HepG2 (cell line): ENCODE measurements at regions not wholly inside any gene's neighbourhood (a gene's known extent, or its start where the extent isn't known, plus 50 kb on each side); places are given as distances from the start of the nearest gene placed in this dataset.

Source experiments
- EP300 ChIP-seq, 3 experiments: sonication (generic) in 1 of 3; formaldehyde crosslinking in 1 of 3; IDR thresholded peaks; 2 replicates each; pipeline versions ENCODE4 v1.5.1 to v1.6.1; 2011 to 2020; ENCODE audit warnings: low read depth in 2 of 3, low read length in 2 of 3, borderline replicate concordance in 1 of 3, improper control_type of control experiment in 1 of 3, mild to moderate bottlenecking in 1 of 3, missing genetic modification reagents in 1 of 3, moderate library complexity in 1 of 3
- FOXA1 ChIP-seq, 2 experiments: fragments of 450-650 bp in 1 of 2; sonication (generic) in 1 of 2; formaldehyde crosslinking in 1 of 2; IDR thresholded peaks; 2 replicates each; pipeline versions ENCODE4 v1.4.0 to v1.6.1; 2016 to 2020; ENCODE audit warnings: missing genetic modification reagents in 1 of 2
- IKZF1 ChIP-seq: fragments of 450-650 bp; IDR thresholded peaks from 2 replicates; pipeline ENCODE4 v1.7.1; 2016
- NCOA5 ChIP-seq: sonication (generic); formaldehyde crosslinking; IDR thresholded peaks from 2 replicates; pipeline ENCODE4 v1.4.0; 2020; ENCODE audit warnings: missing genetic modification reagents
- NFIC ChIP-seq: IDR thresholded peaks from 2 replicates; pipeline ENCODE4 v1.6.1; 2012; ENCODE audit warnings: mild to moderate bottlenecking, low read length, inconsistent platforms
- PITX1 ChIP-seq: sonication (generic); formaldehyde crosslinking; IDR thresholded peaks from 2 replicates; pipeline ENCODE4 v1.5.1; 2020; ENCODE audit warnings: mild to moderate bottlenecking, missing genetic modification reagents
- ZBTB7A ChIP-seq: sonication (generic); formaldehyde crosslinking; IDR thresholded peaks from 2 replicates; pipeline ENCODE4 v1.8.0; 2022; ENCODE audit warnings: mild to moderate bottlenecking, missing genetic modification reagents
- ZNF484 ChIP-seq: sonication (generic); formaldehyde crosslinking; IDR thresholded peaks from 2 replicates; pipeline ENCODE4 v1.5.1; 2020; ENCODE audit warnings: mild to moderate bottlenecking, low read depth, missing genetic modification reagents, borderline replicate concordance
- TF ChIP-seq, protein P1 (sequence below): sonication (generic); IDR thresholded peaks from 2 replicates; pipeline ENCODE4 v1.6.1; 2016; ENCODE audit warnings: low read depth, borderline replicate concordance
- TF ChIP-seq, protein P2 (sequence below): sonication (generic); formaldehyde crosslinking; IDR thresholded peaks from 2 replicates; pipeline ENCODE4 v1.5.0; 2020; ENCODE audit warnings: mild to moderate bottlenecking, missing genetic modification reagents, moderate library complexity

GRCh38 chr2:2614452-2614851 is 283.4 kb upstream of the MYT1L start:
- TF ChIP-seq, protein P1, sequence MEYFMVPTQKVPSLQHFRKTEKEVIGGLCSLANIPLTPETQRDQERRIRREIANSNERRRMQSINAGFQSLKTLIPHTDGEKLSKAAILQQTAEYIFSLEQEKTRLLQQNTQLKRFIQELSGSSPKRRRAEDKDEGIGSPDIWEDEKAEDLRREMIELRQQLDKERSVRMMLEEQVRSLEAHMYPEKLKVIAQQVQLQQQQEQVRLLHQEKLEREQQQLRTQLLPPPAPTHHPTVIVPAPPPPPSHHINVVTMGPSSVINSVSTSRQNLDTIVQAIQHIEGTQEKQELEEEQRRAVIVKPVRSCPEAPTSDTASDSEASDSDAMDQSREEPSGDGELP = no peak
- TF ChIP-seq IKZF1 = no peak
- TF ChIP-seq, protein P2, sequence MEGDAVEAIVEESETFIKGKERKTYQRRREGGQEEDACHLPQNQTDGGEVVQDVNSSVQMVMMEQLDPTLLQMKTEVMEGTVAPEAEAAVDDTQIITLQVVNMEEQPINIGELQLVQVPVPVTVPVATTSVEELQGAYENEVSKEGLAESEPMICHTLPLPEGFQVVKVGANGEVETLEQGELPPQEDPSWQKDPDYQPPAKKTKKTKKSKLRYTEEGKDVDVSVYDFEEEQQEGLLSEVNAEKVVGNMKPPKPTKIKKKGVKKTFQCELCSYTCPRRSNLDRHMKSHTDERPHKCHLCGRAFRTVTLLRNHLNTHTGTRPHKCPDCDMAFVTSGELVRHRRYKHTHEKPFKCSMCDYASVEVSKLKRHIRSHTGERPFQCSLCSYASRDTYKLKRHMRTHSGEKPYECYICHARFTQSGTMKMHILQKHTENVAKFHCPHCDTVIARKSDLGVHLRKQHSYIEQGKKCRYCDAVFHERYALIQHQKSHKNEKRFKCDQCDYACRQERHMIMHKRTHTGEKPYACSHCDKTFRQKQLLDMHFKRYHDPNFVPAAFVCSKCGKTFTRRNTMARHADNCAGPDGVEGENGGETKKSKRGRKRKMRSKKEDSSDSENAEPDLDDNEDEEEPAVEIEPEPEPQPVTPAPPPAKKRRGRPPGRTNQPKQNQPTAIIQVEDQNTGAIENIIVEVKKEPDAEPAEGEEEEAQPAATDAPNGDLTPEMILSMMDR (CRISPR knock-in tag) = no peak
- TF ChIP-seq EP300 (IDR thresholded peaks at IDR 0.05; ENCODE audit: low read depth in 2 of 2, low read length in 2 of 2) = no peak
- TF ChIP-seq EP300 (CRISPR knock-in tag; IDR thresholded peaks at IDR 0.05; ENCODE audit: borderline replicate concordance) = no peak
- no peak for TF ChIP-seq ZNF484
- no peak for TF ChIP-seq NFIC
- no peak for TF ChIP-seq PITX1 (CRISPR knock-in tag)
- TF ChIP-seq FOXA1 (IDR thresholded peaks at IDR 0.05) = no peak
- TF ChIP-seq FOXA1 (CRISPR knock-in tag; IDR thresholded peaks at IDR 0.05) = no peak
- TF ChIP-seq NCOA5 (CRISPR knock-in tag) = no peak
- no peak for TF ChIP-seq ZBTB7A (CRISPR knock-in tag)
